Vagina (tissue), 2 donors: ENCODE measurements at regions not wholly inside any gene's neighbourhood (a gene's known extent, or its start where the extent isn't known, plus 50 kb on each side); places are given as distances from the start of the nearest gene placed in this dataset.

Source experiments
- POLR2A ChIP-seq, 2 donors: fragments of 450-650 bp; IDR thresholded peaks; one replicate each; pipeline ENCODE4 v1.6.1; 2017; ENCODE audit warnings: antibody characterized with exemption in 2 of 2, mild to moderate bottlenecking in 2 of 2, moderate library complexity in 2 of 2
- POLR2AphosphoS5 ChIP-seq, 2 donors: sonication (generic); formaldehyde crosslinking; IDR thresholded peaks; one replicate each; pipeline ENCODE4 v1.9.0; 2017; ENCODE audit warnings: antibody characterized with exemption in 2 of 2, mild to moderate bottlenecking in 2 of 2, low read depth in 1 of 2; ENCODE audit not compliant: insufficient read depth in 1 of 2
- TF ChIP-seq, protein P1 (sequence below), 3 experiments: fragments of 450-650 bp in 2 of 3; fragments of 200-600 bp in 1 of 3; sonication (generic) in 1 of 3; IDR thresholded peaks; one replicate each; pipeline ENCODE4 v1.5.1; 2017 to 2019; ENCODE audit warnings: antibody characterized with exemption in 3 of 3, mild to moderate bottlenecking in 2 of 3, moderate library complexity in 2 of 3

DNA sequence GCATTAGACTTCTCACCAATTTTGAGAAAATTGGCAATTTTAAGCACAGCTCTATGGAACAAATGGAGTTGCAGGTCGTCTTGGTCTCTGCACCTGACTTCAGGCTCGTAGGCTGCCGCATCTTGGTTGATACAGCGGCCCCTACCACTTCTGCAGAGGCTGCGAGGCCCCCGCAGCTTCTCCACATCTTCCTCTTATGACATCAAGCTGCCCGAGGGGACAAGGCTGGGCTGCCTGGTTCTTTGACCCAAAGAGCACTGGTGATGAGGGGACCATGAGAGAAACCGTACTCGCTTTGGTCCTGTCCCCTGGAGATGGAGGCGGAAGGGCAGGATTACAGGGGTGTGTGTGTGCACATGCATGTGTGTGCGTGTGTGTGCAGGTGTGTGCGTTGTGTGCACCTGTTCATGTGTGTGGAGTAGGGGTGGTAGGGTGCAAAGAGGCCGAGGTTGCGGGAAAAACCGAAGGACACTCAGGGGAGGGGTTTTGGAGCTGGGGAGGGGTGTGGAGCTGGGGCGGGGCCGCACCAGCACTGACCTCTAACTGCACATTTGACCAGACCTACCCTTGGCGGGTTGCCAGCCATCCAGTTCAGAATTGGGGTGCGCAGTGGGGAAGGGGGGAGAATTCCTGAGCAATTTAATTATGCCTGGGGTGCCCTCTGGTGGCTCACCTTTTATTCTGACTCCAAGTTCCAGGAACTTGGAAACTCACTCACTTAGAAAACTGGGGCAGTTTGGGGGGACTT is 65.1 kb upstream of the ARHGEF7 start:
- TF ChIP-seq POLR2A (IDR thresholded peaks at IDR 0.05) = no peak
- TF ChIP-seq, protein P1, sequence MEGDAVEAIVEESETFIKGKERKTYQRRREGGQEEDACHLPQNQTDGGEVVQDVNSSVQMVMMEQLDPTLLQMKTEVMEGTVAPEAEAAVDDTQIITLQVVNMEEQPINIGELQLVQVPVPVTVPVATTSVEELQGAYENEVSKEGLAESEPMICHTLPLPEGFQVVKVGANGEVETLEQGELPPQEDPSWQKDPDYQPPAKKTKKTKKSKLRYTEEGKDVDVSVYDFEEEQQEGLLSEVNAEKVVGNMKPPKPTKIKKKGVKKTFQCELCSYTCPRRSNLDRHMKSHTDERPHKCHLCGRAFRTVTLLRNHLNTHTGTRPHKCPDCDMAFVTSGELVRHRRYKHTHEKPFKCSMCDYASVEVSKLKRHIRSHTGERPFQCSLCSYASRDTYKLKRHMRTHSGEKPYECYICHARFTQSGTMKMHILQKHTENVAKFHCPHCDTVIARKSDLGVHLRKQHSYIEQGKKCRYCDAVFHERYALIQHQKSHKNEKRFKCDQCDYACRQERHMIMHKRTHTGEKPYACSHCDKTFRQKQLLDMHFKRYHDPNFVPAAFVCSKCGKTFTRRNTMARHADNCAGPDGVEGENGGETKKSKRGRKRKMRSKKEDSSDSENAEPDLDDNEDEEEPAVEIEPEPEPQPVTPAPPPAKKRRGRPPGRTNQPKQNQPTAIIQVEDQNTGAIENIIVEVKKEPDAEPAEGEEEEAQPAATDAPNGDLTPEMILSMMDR (IDR thresholded peaks at IDR 0.05) = peak in 2 of 3 experiments; percentile 38 to 40
- no peak for TF ChIP-seq POLR2AphosphoS5 (IDR thresholded peaks at IDR 0.05; ENCODE audit: insufficient read depth in 1 of 2, low read depth in 1 of 2)
